Thyroid gland (tissue), 4 donors: ENCODE measurements at regions not wholly inside any gene's neighbourhood (a gene's known extent, or its start where the extent isn't known, plus 50 kb on each side); places are given as distances from the start of the nearest gene placed in this dataset.

Source experiments
- DNase-seq, 2 donors: peaks; one replicate each; pipeline ENCODE4 v3.0.0-alpha.2; 2019
- H3K27ac ChIP-seq, 3 donors: fragments of 200-600 bp; sonication (generic); 1 replicate in 2 of 3; 2 replicates in 1 of 3; pipeline ENCODE4 v1.5.1; 2016 to 2019; ENCODE audit warnings: mild to moderate bottlenecking in 1 of 3, moderate library complexity in 1 of 3
- H3K27me3 ChIP-seq: fragments of 200-600 bp; sonication (generic); one replicate; pipeline ENCODE4 v1.5.1; 2019
- H3K36me3 ChIP-seq, 2 donors: fragments of 200-600 bp; sonication (generic); one replicate each; pipeline ENCODE4 v1.5.1; 2016 to 2019
- H3K4me1 ChIP-seq, 2 donors: fragments of 200-600 bp; sonication (generic); one replicate each; pipeline ENCODE4 v1.5.1; 2017 to 2019
- H3K4me3 ChIP-seq, 3 donors: fragments of 200-600 bp; sonication (generic); replicated peaks in 1 of 3; 1 replicate in 2 of 3; 2 replicates in 1 of 3; pipeline ENCODE4 v1.5.1; 2016; ENCODE audit warnings: mild to moderate bottlenecking in 1 of 3
- H3K9me3 ChIP-seq: fragments of 200-600 bp; sonication (generic); one replicate; pipeline ENCODE4 v1.5.1; 2017
- CTCF ChIP-seq, 6 experiments: fragments of 200-600 bp in 3 of 6; fragments of 450-650 bp in 3 of 6; sonication (generic) in 3 of 6; IDR thresholded peaks; one replicate each; pipeline ENCODE4 v1.5.1; 2016 to 2019; ENCODE audit warnings: antibody characterized with exemption in 6 of 6, mild to moderate bottlenecking in 2 of 6, inconsistent platforms in 1 of 6, moderate library complexity in 1 of 6
- POLR2A ChIP-seq, 2 donors: fragments of 450-650 bp; IDR thresholded peaks; one replicate each; pipeline ENCODE4 v1.6.1; 2017; ENCODE audit warnings: antibody characterized with exemption in 2 of 2, mild to moderate bottlenecking in 2 of 2, moderate library complexity in 1 of 2
- WGBS, 2 donors: methylation state at CpG; one replicate each; pipeline ENCODE4 v1.1.5; 2017; 5-methylcytosine and 5-hydroxymethylcytosine counted together
- intact Hi-C: fragments of 100-400 bp; cut with DNase I; formaldehyde crosslinking; loops from one replicate; pipeline ENCODE4 v1.15.1; 2023

GRCh38 chr15:38733331-38733730, 168.7 kb upstream of the RASGRP1 start:
- TF ChIP-seq POLR2A (IDR thresholded peaks at IDR 0.05) (no peak), CTCF (IDR thresholded peaks at IDR 0.05) (no peak)
- no peaks in the 10 kb centered on the region for H3K27me3 ChIP-seq
- H3K36me3 ChIP-seq, result no peaks in the 10 kb centered on the region
- H3K9me3 ChIP-seq, result no peaks in the 10 kb centered on the region
- DNase-seq, result no peak
- no peak overlapping the region for H3K4me3 ChIP-seq
- H3K4me1 ChIP-seq, result no peaks in the 10 kb centered on the region
- intact Hi-C loops, result no loop called here
- no peak overlapping the region for H3K27ac ChIP-seq

GRCh38 chr15:38740206-38740605, 175.6 kb upstream of the RASGRP1 start:
- no peaks in the 10 kb centered on the region for H3K36me3 ChIP-seq
- no peaks in the 10 kb centered on the region for H3K9me3 ChIP-seq
- 76 to 91% methylated on average over 5 of the region's 5 CpGs for WGBS, 2 donors
- no peak for DNase-seq
- H3K4me3 ChIP-seq, result no peak overlapping the region
- H3K27me3 ChIP-seq, result no peaks in the 10 kb centered on the region
- no peak overlapping the region for H3K27ac ChIP-seq
- no peak for TF ChIP-seq POLR2A (IDR thresholded peaks at IDR 0.05)
- TF ChIP-seq CTCF (IDR thresholded peaks at IDR 0.05), result no peak
- no peaks in the 10 kb centered on the region for H3K4me1 ChIP-seq
- intact Hi-C loops, result no loop called here

- Histone ChIP-seq H3K9me3 (no peaks in the 10 kb centered on the region), H3K4me3 (no peak overlapping the region), H3K27me3 (no peaks in the 10 kb centered on the region), H3K27ac (no peak overlapping the region), H3K36me3 (no peaks in the 10 kb centered on the region), H3K4me1 (no peaks in the 10 kb centered on the region)
- TF ChIP-seq CTCF (IDR thresholded peaks at IDR 0.05), result no peak
- WGBS, 2 donors, result 91 to 94% methylated on average over 3 of the region's 3 CpGs
- intact Hi-C loops, result no loop called here
- no peak for DNase-seq
Observed at GRCh38 chr15:38743147-38743546, 178.5 kb upstream of the RASGRP1 start.

GRCh38 chr15:38745126-38745525, 180.5 kb upstream of the RASGRP1 start:
- no peaks in the 10 kb centered on the region for H3K4me1 ChIP-seq
- peaks cover 4% of the 10 kb centered on the region for H3K27me3 ChIP-seq
- TF ChIP-seq POLR2A (IDR thresholded peaks at IDR 0.05) (no peak), CTCF (IDR thresholded peaks at IDR 0.05) (no peak)
- DNase-seq, result no peak
- no peak overlapping the region for H3K4me3 ChIP-seq
- WGBS, 2 donors, result 74 to 82% methylated on average over 1 of the region's 1 CpG
- H3K9me3 ChIP-seq, result no peaks in the 10 kb centered on the region
- H3K27ac ChIP-seq, result no peak overlapping the region
- H3K36me3 ChIP-seq, result no peaks in the 10 kb centered on the region
- intact Hi-C loops, result no loop called here

- Histone ChIP-seq H3K4me3 (no peak overlapping the region), H3K9me3 (no peaks in the 10 kb centered on the region), H3K4me1 (peaks cover 0 to 5% of the 10 kb centered on the region in 2 donors), H3K27me3 (peaks cover 4% of the 10 kb centered on the region), H3K27ac (no peak overlapping the region), H3K36me3 (no peaks in the 10 kb centered on the region)
- 85 to 86% methylated on average over 3 of the region's 3 CpGs for WGBS, 2 donors
- intact Hi-C loops, result no loop called here
- no peak for DNase-seq
- TF ChIP-seq CTCF (IDR thresholded peaks at IDR 0.05), result no peak
Observed at GRCh38 chr15:38745626-38746025, 181.0 kb upstream of the RASGRP1 start.
